Stimulated activated CD4-positive, alpha-beta T cell treated with anti-CD3 and anti-CD28 coated beads, Interleukin-12 subunit alpha, Interleukin-12 subunit beta, amount 100 ng/mL, for 48 hours (primary cell): ENCODE measurements at regions not wholly inside any gene's neighbourhood (a gene's known extent, or its start where the extent isn't known, plus 50 kb on each side); places are given as distances from the start of the nearest gene placed in this dataset.

Source experiments
- DNase-seq, 3 donors: peaks; one replicate each; pipeline ENCODE4 v3.0.0-alpha.2; 2020; ENCODE audit warnings: low read depth in 2 of 3, low spot score in 1 of 3

GRCh38 chr1:101667761-101668160 is 329.0 kb downstream of the OLFM3 start:
- no peak for DNase-seq

GRCh38 chr1:101683136-101683535 is 313.6 kb downstream of the OLFM3 start:
- no peak for DNase-seq

GRCh38 chr1:101683561-101683960 is 313.2 kb downstream of the OLFM3 start:
- DNase-seq: no peak

- DNase-seq: no peak
Observed at GRCh38 chr1:101697072-101697471, 299.7 kb downstream of the OLFM3 start.

GRCh38 chr1:101698681-101699080 is 298.0 kb downstream of the OLFM3 start:
- DNase-seq: no peak

GRCh38 chr1:101704895-101705294 is 291.8 kb downstream of the OLFM3 start:
- no peak for DNase-seq

GRCh38 chr1:101706366-101706765 is 290.4 kb downstream of the OLFM3 start:
- no peak for DNase-seq

GRCh38 chr1:101709721-101710120 is 287.0 kb downstream of the OLFM3 start:
- no peak for DNase-seq

GRCh38 chr1:101713760-101714159 is 283.0 kb downstream of the OLFM3 start:
- no peak for DNase-seq

GRCh38 chr1:101723415-101723814 is 273.3 kb downstream of the OLFM3 start:
- DNase-seq: no peak

GRCh38 chr1:101728029-101728428 is 268.7 kb downstream of the OLFM3 start:
- DNase-seq: no peak

GRCh38 chr1:101730559-101730958 is 266.2 kb downstream of the OLFM3 start:
- DNase-seq: no peak

GRCh38 chr1:101732261-101732660 is 264.5 kb downstream of the OLFM3 start:
- no peak for DNase-seq

GRCh38 chr1:101733340-101733739 is 263.4 kb downstream of the OLFM3 start:
- no peak for DNase-seq

GRCh38 chr1:101738475-101738874 is 258.3 kb downstream of the OLFM3 start:
- DNase-seq: no peak

- no peak for DNase-seq
Observed at GRCh38 chr1:101739146-101739545, 257.6 kb downstream of the OLFM3 start.

- no peak for DNase-seq
Observed at GRCh38 chr1:101739826-101740330, 256.8 kb downstream of the OLFM3 start.

- DNase-seq: no peak
Observed at GRCh38 chr1:101741910-101742309, 254.8 kb downstream of the OLFM3 start.

- DNase-seq: no peak
Observed at GRCh38 chr1:101742509-101742908, 254.2 kb downstream of the OLFM3 start.

- DNase-seq: no peak
Observed at GRCh38 chr1:101745551-101746270, 251.0 kb downstream of the OLFM3 start.

GRCh38 chr1:101748077-101748476 is 248.6 kb downstream of the OLFM3 start:
- no peak for DNase-seq
